ENCODE measurements at regions not wholly inside any gene's neighbourhood (a gene's known extent, or its start where the extent isn't known, plus 50 kb on each side); places are given as distances from the start of the nearest gene placed in this dataset.

- no peaks in the 10 kb centered on the region for H3K4me1 Mint-ChIP-seq (ENCODE audit: low read depth)
- H3K36me3 Mint-ChIP-seq (ENCODE audit: low read depth), result no peaks in the 10 kb centered on the region
- TF ChIP-seq CTCF (IDR thresholded peaks at IDR 0.05), result no peak
- intact Hi-C loops (cut with micrococcal nuclease), result no loop called here
- ChIA-PET POLR2A (no interaction called here), CTCF (no interaction called here)
- H3K27ac Mint-ChIP-seq, result no peak overlapping the region
- no peak for DNase-seq
- H3K4me3 Mint-ChIP-seq, result no peak overlapping the region
- no peak for ATAC-seq
- H3K9me3 Mint-ChIP-seq, result peaks cover 10% of the 10 kb centered on the region
- no peaks in the 10 kb centered on the region for H3K27me3 Mint-ChIP-seq
Measured at GRCh38 chr14:40099316-40099715, 667.1 kb upstream of the FBXO33 start.

GRCh38 chr14:40098468-40098867 is 666.2 kb upstream of the FBXO33 start:
- intact Hi-C loops (cut with micrococcal nuclease), result no loop called here
- no peaks in the 10 kb centered on the region for H3K36me3 Mint-ChIP-seq (ENCODE audit: low read depth)
- H3K4me1 Mint-ChIP-seq (ENCODE audit: low read depth), result no peaks in the 10 kb centered on the region
- POLR2A ChIA-PET, result no interaction called here
- H3K27me3 Mint-ChIP-seq, result no peaks in the 10 kb centered on the region
- ATAC-seq (no peak), DNase-seq (no peak)
- no peak overlapping the region for H3K4me3 Mint-ChIP-seq
- H3K9me3 Mint-ChIP-seq, result peaks cover 2% of the 10 kb centered on the region
- CTCF ChIA-PET, result no interaction called here
- no peak for TF ChIP-seq CTCF (IDR thresholded peaks at IDR 0.05)
- no peak overlapping the region for H3K27ac Mint-ChIP-seq

- CTCF ChIA-PET, result no interaction called here
- Mint-ChIP-seq H3K27me3 (no peaks in the 10 kb centered on the region), H3K27ac (no peak overlapping the region), H3K9me3 (no peaks in the 10 kb centered on the region), H3K4me3 (no peak overlapping the region), H3K4me1 (ENCODE audit: low read depth) (no peaks in the 10 kb centered on the region), H3K36me3 (ENCODE audit: low read depth) (no peaks in the 10 kb centered on the region)
- POLR2A ChIA-PET, result no interaction called here
- DNase-seq (no peak), ATAC-seq (no peak)
- intact Hi-C loops (cut with micrococcal nuclease), result no loop called here
- TF ChIP-seq CTCF (IDR thresholded peaks at IDR 0.05), result no peak
Measured at GRCh38 chr14:40096968-40097367, 664.7 kb upstream of the FBXO33 start.

GRCh38 chr14:40093800-40094199 is 661.6 kb upstream of the FBXO33 start:
- Mint-ChIP-seq H3K9me3 (no peaks in the 10 kb centered on the region), H3K4me1 (ENCODE audit: low read depth) (no peaks in the 10 kb centered on the region), H3K36me3 (ENCODE audit: low read depth) (no peaks in the 10 kb centered on the region), H3K27ac (no peak overlapping the region), H3K4me3 (no peak overlapping the region), H3K27me3 (no peaks in the 10 kb centered on the region)
- no peak for TF ChIP-seq CTCF (IDR thresholded peaks at IDR 0.05)
- no peak for DNase-seq
- ChIA-PET POLR2A (interaction anchor here (0.7 kb wide), 1 partner anchor 36 kb away, joined by 3 read pairs; no protein-coding TSS in a partner anchor), CTCF (no interaction called here)
- intact Hi-C loops (cut with micrococcal nuclease), result no loop called here
- no peak for ATAC-seq

GRCh38 chr14:40074169-40074568 is 641.9 kb upstream of the FBXO33 start:
- ATAC-seq (no peak), DNase-seq (no peak)
- no peak overlapping the region for H3K4me3 Mint-ChIP-seq
- no peaks in the 10 kb centered on the region for H3K4me1 Mint-ChIP-seq (ENCODE audit: low read depth)
- H3K36me3 Mint-ChIP-seq (ENCODE audit: low read depth), result no peaks in the 10 kb centered on the region
- ChIA-PET POLR2A (no interaction called here), CTCF (no interaction called here)
- TF ChIP-seq CTCF (IDR thresholded peaks at IDR 0.05), result no peak
- no peak overlapping the region for H3K27ac Mint-ChIP-seq
- no peaks in the 10 kb centered on the region for H3K27me3 Mint-ChIP-seq
- H3K9me3 Mint-ChIP-seq, result no peaks in the 10 kb centered on the region
- intact Hi-C loops (cut with micrococcal nuclease), result no loop called here
